ENCODE measurements at regions not wholly inside any gene's neighbourhood (a gene's known extent, or its start where the extent isn't known, plus 50 kb on each side); places are given as distances from the start of the nearest gene placed in this dataset.

DNA sequence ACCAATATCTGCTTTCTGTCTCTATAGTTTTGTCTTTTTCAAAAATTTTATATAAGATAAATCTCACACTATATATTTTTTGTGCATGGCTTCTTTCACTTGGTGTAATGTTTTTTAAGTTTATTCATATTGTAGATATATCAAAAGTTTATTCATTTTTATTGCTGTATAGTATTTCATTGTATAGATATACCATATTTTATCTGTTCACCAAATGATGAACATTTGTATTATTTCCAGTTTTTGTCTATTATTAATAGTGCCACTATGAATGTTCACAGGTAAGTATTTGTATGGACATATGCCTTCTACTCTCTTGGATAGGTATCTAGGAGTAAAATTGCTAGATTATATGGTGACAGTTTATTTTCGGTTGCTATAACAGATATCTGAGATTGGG, 289.5 kb upstream of the CITED2 start:
- TF ChIP-seq, protein P1, sequence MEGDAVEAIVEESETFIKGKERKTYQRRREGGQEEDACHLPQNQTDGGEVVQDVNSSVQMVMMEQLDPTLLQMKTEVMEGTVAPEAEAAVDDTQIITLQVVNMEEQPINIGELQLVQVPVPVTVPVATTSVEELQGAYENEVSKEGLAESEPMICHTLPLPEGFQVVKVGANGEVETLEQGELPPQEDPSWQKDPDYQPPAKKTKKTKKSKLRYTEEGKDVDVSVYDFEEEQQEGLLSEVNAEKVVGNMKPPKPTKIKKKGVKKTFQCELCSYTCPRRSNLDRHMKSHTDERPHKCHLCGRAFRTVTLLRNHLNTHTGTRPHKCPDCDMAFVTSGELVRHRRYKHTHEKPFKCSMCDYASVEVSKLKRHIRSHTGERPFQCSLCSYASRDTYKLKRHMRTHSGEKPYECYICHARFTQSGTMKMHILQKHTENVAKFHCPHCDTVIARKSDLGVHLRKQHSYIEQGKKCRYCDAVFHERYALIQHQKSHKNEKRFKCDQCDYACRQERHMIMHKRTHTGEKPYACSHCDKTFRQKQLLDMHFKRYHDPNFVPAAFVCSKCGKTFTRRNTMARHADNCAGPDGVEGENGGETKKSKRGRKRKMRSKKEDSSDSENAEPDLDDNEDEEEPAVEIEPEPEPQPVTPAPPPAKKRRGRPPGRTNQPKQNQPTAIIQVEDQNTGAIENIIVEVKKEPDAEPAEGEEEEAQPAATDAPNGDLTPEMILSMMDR (IDR thresholded peaks at IDR 0.05; ENCODE audit: poor library complexity) = no peak
- no peak for TF ChIP-seq EZH2phosphoT487 (IDR thresholded peaks at IDR 0.05; ENCODE audit: low read depth, severe bottlenecking, unreplicated experiment)

All from hepatocyte (in vitro differentiated cells).